ENCODE measurements at regions not wholly inside any gene's neighbourhood (a gene's known extent, or its start where the extent isn't known, plus 50 kb on each side); places are given as distances from the start of the nearest gene placed in this dataset.

- H3K36me3 Mint-ChIP-seq, result no peaks in the 10 kb centered on the region
- peaks cover 22% of the 10 kb centered on the region for H3K27me3 Mint-ChIP-seq
- H3K27ac Mint-ChIP-seq, result no peak overlapping the region
- H3K4me3 Mint-ChIP-seq, result no peak overlapping the region
- H3K9me3 Mint-ChIP-seq, result no peaks in the 10 kb centered on the region
- no peak for ATAC-seq
- H3K4me1 Mint-ChIP-seq, result peaks cover 22% of the 10 kb centered on the region
These were observed 112.1 kb upstream of the PTPN1 start for GRCh38 chr20:50398064-50398463.

- no peaks in the 10 kb centered on the region for H3K36me3 Mint-ChIP-seq
- peaks cover 22% of the 10 kb centered on the region for H3K27me3 Mint-ChIP-seq
- H3K9me3 Mint-ChIP-seq, result no peaks in the 10 kb centered on the region
- H3K4me3 Mint-ChIP-seq, result no peak overlapping the region
- no peak overlapping the region for H3K27ac Mint-ChIP-seq
- H3K4me1 Mint-ChIP-seq, result peaks cover 22% of the 10 kb centered on the region
- ATAC-seq, result no peak
These were observed 111.7 kb upstream of the PTPN1 start for GRCh38 chr20:50398471-50398820.

GRCh38 chr20:50398821-50399554, 111.2 kb upstream of the PTPN1 start:
- Mint-ChIP-seq H3K27ac (no peak overlapping the region), H3K36me3 (no peaks in the 10 kb centered on the region), H3K9me3 (no peaks in the 10 kb centered on the region), H3K27me3 (peaks cover 26% of the 10 kb centered on the region), H3K4me1 (peaks cover 19% of the 10 kb centered on the region), H3K4me3 (no peak overlapping the region)
- no peak for ATAC-seq

- ATAC-seq, result no peak
- Mint-ChIP-seq H3K36me3 (no peaks in the 10 kb centered on the region), H3K27me3 (peaks cover 31% of the 10 kb centered on the region), H3K4me3 (no peak overlapping the region), H3K9me3 (no peaks in the 10 kb centered on the region), H3K27ac (no peak overlapping the region), H3K4me1 (peaks cover 13% of the 10 kb centered on the region)
These were observed 110.6 kb upstream of the PTPN1 start for GRCh38 chr20:50399555-50399916.

DNA sequence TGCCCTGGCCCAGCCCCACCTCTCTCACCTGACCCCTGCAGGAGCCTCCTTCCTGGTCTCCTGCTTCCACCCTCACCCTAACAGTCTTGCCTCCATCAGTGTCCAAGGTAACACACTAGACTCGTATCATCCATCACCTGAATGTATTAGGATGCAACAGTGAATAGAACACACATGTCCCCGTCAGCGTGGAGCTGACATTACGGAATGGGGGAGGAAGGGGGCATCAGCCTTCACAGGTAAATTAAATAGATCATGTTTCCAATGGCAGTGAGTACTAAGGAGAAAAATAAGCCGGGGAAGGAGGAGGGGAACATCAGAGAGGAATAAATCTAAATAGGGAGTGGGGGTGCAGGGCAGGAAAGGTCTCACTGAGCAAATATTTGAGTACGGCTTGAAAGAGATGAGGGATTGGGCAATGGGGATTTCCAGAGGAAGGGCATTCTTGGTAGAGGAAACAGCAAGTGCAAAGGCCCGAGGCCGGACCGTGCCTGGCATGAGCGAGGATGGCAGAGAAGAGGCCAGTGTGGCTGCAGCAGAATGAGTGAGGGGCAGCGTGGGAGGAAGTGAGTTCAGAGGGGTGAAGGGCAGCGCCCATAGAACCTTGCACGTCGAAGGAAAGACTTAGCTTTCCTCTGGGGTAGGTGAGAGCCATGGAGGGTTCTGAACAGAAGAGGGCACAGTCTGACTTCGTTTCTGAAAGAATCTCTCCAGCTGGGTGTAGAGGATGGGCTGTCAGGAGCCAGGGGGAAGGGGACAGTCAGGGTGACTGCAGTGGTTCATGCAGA, 110.1 kb upstream of the PTPN1 start:
- Mint-ChIP-seq H3K36me3 (no peaks in the 10 kb centered on the region), H3K4me3 (no peak overlapping the region), H3K27me3 (peaks cover 37% of the 10 kb centered on the region), H3K9me3 (no peaks in the 10 kb centered on the region), H3K4me1 (peaks cover 7% of the 10 kb centered on the region), H3K27ac (no peak overlapping the region)
- ATAC-seq, result no peak

GRCh38 chr20:50400705-50401586, 109.2 kb upstream of the PTPN1 start:
- no peak overlapping the region for H3K27ac Mint-ChIP-seq
- peaks cover 41% of the 10 kb centered on the region for H3K27me3 Mint-ChIP-seq
- H3K9me3 Mint-ChIP-seq, result no peaks in the 10 kb centered on the region
- H3K4me1 Mint-ChIP-seq, result peaks cover 4% of the 10 kb centered on the region
- H3K36me3 Mint-ChIP-seq, result no peaks in the 10 kb centered on the region
- H3K4me3 Mint-ChIP-seq, result no peak overlapping the region
- no peak for ATAC-seq

GRCh38 chr20:50401587-50402418, 108.4 kb upstream of the PTPN1 start:
- no peaks in the 10 kb centered on the region for H3K9me3 Mint-ChIP-seq
- no peak overlapping the region for H3K4me3 Mint-ChIP-seq
- peaks cover 4% of the 10 kb centered on the region for H3K4me1 Mint-ChIP-seq
- peaks cover 46% of the 10 kb centered on the region for H3K27me3 Mint-ChIP-seq
- H3K36me3 Mint-ChIP-seq, result no peaks in the 10 kb centered on the region
- ATAC-seq, result no peak
- no peak overlapping the region for H3K27ac Mint-ChIP-seq

- no peak overlapping the region for H3K4me3 Mint-ChIP-seq
- H3K9me3 Mint-ChIP-seq, result no peaks in the 10 kb centered on the region
- ATAC-seq, result no peak
- no peaks in the 10 kb centered on the region for H3K36me3 Mint-ChIP-seq
- peaks cover 38% of the 10 kb centered on the region for H3K27me3 Mint-ChIP-seq
- no peak overlapping the region for H3K27ac Mint-ChIP-seq
- peaks cover 4% of the 10 kb centered on the region for H3K4me1 Mint-ChIP-seq
These were observed 106.4 kb upstream of the PTPN1 start for GRCh38 chr20:50403565-50404418.

- Mint-ChIP-seq H3K4me3 (no peak overlapping the region), H3K9me3 (no peaks in the 10 kb centered on the region), H3K36me3 (no peaks in the 10 kb centered on the region), H3K27me3 (peaks cover 38% of the 10 kb centered on the region), H3K27ac (no peak overlapping the region), H3K4me1 (peaks cover 4% of the 10 kb centered on the region)
- no peak for ATAC-seq
These were observed 105.6 kb upstream of the PTPN1 start for GRCh38 chr20:50404419-50405234.

DNA sequence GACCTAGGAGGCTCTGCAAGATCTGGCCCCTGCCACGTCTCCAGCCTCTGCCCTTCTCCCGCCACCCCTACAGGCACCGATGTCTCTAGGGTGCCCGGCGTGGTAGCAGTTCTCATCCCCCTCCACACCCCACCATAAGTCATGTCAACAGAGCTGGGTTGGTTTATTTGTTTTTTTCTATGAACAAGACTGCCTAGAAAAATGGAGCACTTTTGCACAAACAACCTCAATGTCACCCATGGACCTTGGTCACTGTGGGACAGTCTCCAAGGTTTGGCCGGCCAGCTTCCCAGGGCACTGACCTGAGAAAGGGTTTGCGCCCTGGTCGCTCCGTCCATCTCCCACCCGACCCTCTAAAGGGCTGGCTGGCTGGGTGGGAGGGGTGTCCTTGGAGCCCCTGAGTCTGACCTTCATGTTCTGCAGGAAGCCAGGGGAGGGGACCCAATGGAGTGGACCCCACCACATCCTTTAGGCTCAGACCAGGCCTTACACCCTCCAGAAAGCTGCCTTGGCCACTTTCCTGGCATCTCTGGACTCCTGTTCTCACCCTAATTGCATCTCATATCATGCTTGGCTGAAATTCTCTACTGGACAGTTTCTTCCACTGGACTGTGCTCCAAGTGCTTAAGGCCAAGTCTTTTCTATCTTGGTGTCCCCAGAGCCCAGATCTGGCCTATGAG, 104.8 kb upstream of the PTPN1 start:
- Mint-ChIP-seq H3K9me3 (peaks cover 1% of the 10 kb centered on the region), H3K36me3 (no peaks in the 10 kb centered on the region), H3K27ac (no peak overlapping the region), H3K4me1 (no peaks in the 10 kb centered on the region), H3K4me3 (no peak overlapping the region), H3K27me3 (peaks cover 38% of the 10 kb centered on the region)
- no peak for ATAC-seq

DNA sequence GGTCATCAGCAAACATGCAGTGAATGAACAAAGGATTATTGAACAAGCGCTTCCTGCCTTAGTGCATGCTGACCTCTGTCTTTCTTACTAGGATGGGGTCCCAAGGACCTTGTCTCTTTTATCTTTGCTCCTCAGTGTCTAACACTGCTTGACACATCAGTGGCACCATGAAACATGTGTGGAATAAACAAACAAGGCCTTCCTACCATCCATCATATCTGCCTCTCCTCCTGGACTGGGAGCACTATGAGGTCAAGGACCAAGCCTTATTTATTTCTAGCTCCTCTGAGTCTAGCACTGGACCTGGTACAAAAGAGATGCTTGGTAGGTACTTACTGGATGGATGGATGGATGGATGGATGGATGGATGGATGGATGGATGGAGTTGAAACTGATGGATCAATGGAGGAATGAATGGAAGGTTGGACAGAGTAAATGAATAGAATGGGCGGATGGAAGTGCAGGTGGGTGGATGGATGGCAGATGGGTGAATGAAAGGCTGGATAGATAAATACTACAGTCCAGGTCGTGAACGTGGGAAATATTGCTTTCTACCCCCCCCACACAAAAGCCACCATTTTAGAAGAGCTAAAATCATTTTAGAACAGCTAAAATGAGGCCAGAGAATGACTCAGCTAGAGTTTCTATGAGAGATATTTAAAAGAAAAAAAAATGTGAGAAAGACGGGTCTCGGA, 104.1 kb upstream of the PTPN1 start:
- H3K4me3 Mint-ChIP-seq, result no peak overlapping the region
- no peak for ATAC-seq
- H3K27ac Mint-ChIP-seq, result no peak overlapping the region
- H3K9me3 Mint-ChIP-seq, result peaks cover 3% of the 10 kb centered on the region
- H3K27me3 Mint-ChIP-seq, result peaks cover 36% of the 10 kb centered on the region
- H3K4me1 Mint-ChIP-seq, result no peaks in the 10 kb centered on the region
- no peaks in the 10 kb centered on the region for H3K36me3 Mint-ChIP-seq

DNA sequence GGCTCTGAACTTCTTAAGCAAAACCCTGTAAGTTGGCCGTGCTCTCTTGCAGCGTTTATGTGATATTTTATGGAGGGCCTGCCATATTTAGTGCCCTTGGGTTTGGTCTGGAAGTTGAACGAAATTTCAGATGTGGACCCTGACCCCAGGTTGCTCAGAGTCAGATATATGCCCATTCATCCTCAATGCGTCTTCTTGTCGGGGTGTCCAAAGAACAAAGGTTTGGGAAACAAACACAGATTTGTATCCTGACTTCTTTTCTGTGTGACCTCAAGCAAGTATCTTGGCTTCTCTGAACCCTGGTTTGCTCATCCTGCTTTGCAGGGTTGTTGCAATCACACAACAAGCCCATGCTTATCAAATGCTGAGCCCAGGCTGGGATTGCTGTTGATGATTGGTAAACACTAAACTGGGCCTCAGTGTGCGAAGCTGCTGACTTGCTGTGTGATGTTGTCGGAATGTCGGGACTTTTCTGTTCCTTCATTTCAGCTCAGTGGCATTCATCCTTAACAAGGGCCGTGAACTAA, 103.5 kb upstream of the PTPN1 start:
- Mint-ChIP-seq H3K27me3 (peaks cover 36% of the 10 kb centered on the region), H3K4me3 (no peak overlapping the region), H3K36me3 (no peaks in the 10 kb centered on the region), H3K4me1 (no peaks in the 10 kb centered on the region), H3K9me3 (peaks cover 3% of the 10 kb centered on the region), H3K27ac (no peak overlapping the region)
- ATAC-seq, result no peak
